Neural cell (in vitro differentiated cells): ENCODE measurements at regions not wholly inside any gene's neighbourhood (a gene's known extent, or its start where the extent isn't known, plus 50 kb on each side); places are given as distances from the start of the nearest gene placed in this dataset.

Experiments
- CTCF ChIP-seq: fragments of 450-650 bp; IDR thresholded peaks from 2 replicates; pipeline ENCODE4 v1.5.1; 2014; ENCODE audit warnings: antibody characterized with exemption, mild to moderate bottlenecking, moderate library complexity; ENCODE audit not compliant: poor library complexity, severe bottlenecking
- MXI1 ChIP-seq: fragments of 450-650 bp; conservative IDR thresholded peaks from 2 replicates; pipeline ENCODE4 v1.6.1; 2014; ENCODE audit warnings: antibody characterized with exemption, mild to moderate bottlenecking; ENCODE audit not compliant: poor library complexity, severe bottlenecking
- TAF1 ChIP-seq: IDR thresholded peaks from 2 replicates; pipeline ENCODE4 v1.6.1; 2012; ENCODE audit warnings: low read depth

- no peak for TF ChIP-seq MXI1
- TF ChIP-seq CTCF, result no peak
- TF ChIP-seq TAF1, result no peak
Measured at GRCh38 chr2:175823707-175824073, 178.4 kb downstream of the LNPK start.
